NCI-H2029 treated with DMSO at 0.1 percent for 48 hours (cell line): ENCODE measurements at regions not wholly inside any gene's neighbourhood (a gene's known extent, or its start where the extent isn't known, plus 50 kb on each side); places are given as distances from the start of the nearest gene placed in this dataset.
"Not testable (repeated sequence)": the region's sequence is repeated elsewhere in the genome, so short reads cannot be mapped to it uniquely, and the experiment has no call there.

Experiments
- DNase-seq: peaks from one replicate; lab custom pipeline; 2025; lab: John Stamatoyannopoulos, UW

- DNase-seq: no peak
Observed at GRCh38 chr4:167939863-167940616, 152.3 kb upstream of the ANXA10 start.

GRCh38 chr4:167943872-167944505 is 148.3 kb upstream of the ANXA10 start:
- DNase-seq: no peak

GRCh38 chr4:167944721-167945120 is 147.6 kb upstream of the ANXA10 start:
- no peak for DNase-seq

- DNase-seq: no peak
Observed at GRCh38 chr4:167955006-167955405, 137.3 kb upstream of the ANXA10 start.

GRCh38 chr4:167956676-167957075 is 135.7 kb upstream of the ANXA10 start:
- DNase-seq: no peak

- no peak for DNase-seq
Observed at GRCh38 chr4:167964766-167965373, 127.5 kb upstream of the ANXA10 start.

GRCh38 chr4:167966143-167966542 is 126.2 kb upstream of the ANXA10 start:
- DNase-seq: no peak

GRCh38 chr4:167973513-167973912 is 118.8 kb upstream of the ANXA10 start:
- DNase-seq: no peak

- DNase-seq: no peak
Observed at GRCh38 chr4:167985565-167985964, 106.8 kb upstream of the ANXA10 start.

GRCh38 chr4:167986044-167986443 is 106.3 kb upstream of the ANXA10 start:
- DNase-seq: no peak

GRCh38 chr4:167987285-167987684 is 105.1 kb upstream of the ANXA10 start:
- no peak for DNase-seq

GRCh38 chr4:167989815-167990214 is 102.5 kb upstream of the ANXA10 start:
- DNase-seq: no peak

GRCh38 chr4:168008112-168008511 is 84.2 kb upstream of the ANXA10 start:
- not testable (repeated sequence) for DNase-seq

- no peak for DNase-seq
Observed at GRCh38 chr4:168019019-168019651, 73.2 kb upstream of the ANXA10 start.

- DNase-seq: no peak
Observed at GRCh38 chr4:168019921-168020320, 72.4 kb upstream of the ANXA10 start.

- no peak for DNase-seq
Observed at GRCh38 chr4:168021666-168022065, 70.7 kb upstream of the ANXA10 start.

- DNase-seq: no peak
Observed at GRCh38 chr4:168028568-168028967, 63.8 kb upstream of the ANXA10 start.

GRCh38 chr4:168028970-168029597 is 63.3 kb upstream of the ANXA10 start:
- no peak for DNase-seq

GRCh38 chr4:168037676-168038075 is 54.7 kb upstream of the ANXA10 start:
- no peak for DNase-seq

- no peak for DNase-seq
Observed at GRCh38 chr4:168039593-168039992, 52.7 kb upstream of the ANXA10 start.
